ENCODE measurements at regions not wholly inside any gene's neighbourhood (a gene's known extent, or its start where the extent isn't known, plus 50 kb on each side); places are given as distances from the start of the nearest gene placed in this dataset.

DNA sequence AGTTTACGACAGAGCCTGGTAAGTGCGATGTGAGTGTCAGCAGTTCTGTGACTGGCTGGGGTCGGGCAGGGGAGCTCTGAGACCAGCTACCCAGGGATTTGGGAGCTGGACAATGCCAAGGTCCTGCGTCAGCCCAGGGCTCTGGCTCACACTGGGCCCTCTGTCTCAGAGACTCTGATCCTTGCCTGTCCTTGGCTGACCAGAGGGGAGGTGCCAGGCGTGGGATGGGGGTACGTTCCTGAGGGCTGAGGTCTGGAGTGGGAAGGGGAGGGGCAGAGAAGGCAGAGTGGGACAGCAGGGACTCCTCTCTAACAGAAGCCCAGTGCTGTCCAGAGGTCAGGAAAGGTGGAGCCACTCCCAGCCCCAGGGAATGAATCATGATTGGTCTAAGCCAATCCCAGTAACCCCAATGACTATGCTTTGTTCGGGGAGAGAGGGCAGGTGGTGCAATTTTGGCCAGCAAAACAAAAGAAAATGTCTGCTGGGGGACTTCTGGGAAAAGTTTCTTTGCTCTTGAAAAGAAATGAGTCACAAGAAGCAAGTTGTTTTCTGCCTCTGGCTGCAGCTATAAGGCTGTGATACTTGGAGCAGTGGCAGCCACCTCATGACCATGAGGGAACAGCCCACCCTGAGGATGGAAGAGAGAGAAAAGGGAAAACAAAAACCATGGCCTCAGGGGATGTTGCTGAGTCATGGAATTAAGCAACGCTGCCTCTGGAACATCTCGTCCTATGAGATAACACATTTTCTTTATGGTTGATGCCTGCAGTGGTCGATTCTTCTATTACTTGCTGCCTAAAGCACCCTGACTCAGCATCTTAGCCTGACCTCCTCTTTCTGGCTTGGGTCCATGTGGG, 108.3 kb downstream of the CHST1 start:
- in situ Hi-C loops (cut with MboI; ENCODE audit: low sequenced_read_pairs): no loop called here

DNA sequence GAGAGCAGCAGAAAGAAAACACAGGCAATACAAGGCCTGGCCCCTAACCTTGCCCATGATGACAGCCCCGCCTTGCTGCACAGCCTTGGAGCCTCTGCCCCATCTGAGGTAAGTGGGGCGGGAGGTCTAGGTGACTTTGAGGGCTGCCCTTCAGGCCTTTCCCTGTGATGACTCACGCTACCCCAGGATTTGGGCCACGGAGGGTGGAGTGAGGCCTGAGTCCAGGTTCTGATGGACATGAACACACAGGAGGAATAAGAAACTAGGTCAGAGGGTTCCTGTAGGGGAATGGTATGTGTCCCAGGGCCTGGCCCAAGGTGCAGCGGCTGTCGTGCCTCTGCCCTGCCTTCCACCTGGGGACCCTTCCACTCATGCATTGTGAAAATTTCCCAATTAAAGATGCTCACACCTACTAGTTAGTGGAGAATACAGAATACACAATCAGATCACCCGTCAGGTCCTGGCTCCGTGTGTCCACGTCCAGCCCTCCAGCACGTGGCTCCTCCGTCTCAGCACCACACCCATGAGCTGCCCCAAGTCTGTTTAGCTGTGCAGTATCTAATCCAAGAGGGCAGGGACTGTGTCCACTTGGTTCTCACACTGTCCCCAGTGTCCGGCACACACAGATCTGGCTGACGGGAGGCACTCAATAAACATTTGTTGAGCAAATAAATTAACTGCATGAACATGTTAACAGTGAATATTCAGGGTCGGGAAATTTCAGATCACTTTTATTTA, 111.0 kb downstream of the CHST1 start:
- in situ Hi-C loops (cut with MboI; ENCODE audit: low sequenced_read_pairs): no loop called here

DNA sequence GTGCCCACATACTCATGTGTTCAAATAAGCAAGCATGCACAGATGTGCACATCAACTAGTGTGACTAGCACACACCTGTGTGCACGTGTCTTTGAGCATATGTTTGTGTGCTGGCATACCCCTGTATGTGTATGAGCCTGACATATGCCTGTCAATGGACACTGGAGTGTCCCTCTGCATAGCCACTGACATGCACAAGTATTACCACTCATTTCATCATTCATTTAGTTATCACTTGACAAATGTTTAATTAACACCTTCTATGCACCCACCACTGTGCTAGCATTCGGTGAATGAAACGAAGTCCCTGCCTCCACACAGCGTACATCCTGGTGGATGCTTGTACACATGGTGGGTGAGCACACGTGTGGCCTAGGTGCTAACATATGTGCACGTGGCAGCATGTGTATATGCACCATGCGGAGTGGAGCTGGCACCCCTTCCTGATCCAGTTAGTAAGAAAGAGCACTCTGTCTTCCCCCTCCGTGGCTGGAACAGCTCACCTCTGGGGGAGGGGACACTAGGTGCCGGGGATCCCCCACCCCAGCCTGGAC, 112.0 kb downstream of the CHST1 start:
- in situ Hi-C loops (cut with MboI; ENCODE audit: low sequenced_read_pairs): no loop called here

DNA sequence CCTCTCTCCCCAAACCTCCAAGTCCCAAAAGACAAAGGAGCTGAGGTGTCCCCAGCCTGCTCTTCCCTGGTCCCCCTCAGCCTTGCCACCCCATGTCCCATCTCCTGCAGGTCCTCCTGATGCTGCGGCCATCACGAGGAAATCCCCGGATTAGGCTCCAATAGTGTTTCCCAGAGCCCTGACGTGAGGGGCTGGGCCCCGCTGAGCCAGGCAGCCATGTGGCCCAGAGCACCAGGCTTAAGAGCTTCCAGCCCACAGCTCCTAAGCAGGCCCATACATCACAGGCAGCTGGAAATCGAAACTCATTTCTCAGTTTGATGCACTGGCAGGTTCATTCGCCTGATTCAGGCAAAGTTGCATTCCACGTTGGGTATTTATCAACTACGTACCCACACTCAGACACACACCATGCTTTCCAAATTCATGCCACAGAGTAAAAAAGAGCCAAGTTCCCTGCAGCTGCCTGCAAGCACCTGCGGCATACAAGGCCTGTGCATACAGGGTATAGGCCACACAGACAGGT, 114.2 kb downstream of the CHST1 start:
- in situ Hi-C loops (cut with MboI; ENCODE audit: low sequenced_read_pairs): no loop called here

DNA sequence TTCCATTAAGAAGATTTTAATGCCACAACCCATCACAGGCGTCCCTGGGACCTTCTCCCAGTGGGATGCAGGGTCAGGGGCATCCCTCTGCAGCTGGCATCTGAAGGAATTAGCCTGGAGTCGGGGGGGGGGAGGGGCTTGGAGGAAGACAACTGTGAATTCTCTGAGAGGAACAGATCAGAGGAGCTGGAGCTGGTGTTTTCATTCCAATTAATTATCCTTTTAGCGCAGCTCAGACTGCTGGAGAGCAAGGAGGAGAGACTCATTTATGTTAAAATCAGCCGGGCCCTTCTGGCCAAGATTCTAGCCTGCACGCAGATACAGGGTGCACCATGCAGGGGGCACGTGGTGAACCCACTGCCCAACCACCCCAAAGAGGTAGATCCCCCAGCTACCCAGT, 116.2 kb downstream of the CHST1 start:
- in situ Hi-C loops (cut with MboI; ENCODE audit: low sequenced_read_pairs): no loop called here

DNA sequence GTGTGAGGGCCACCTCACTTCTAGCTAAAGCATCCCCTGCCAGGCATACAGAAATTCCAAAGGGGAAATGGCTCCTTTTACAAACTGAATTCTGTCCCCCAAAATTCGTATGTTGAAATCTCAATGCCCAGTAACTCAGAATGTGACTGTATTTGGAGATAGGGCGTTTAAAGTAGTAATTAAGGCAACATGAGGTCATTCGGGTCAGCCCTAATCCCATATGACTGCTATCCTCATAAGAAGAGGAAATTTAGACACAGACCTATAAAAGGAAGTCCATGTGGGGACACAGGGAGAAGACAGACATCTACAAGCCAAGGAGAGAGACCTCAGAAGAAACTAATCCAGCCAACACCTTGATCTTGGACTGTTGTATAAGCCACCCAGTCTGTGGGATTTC, 119.1 kb downstream of the CHST1 start:
- in situ Hi-C loops (cut with MboI; ENCODE audit: low sequenced_read_pairs): no loop called here

DNA sequence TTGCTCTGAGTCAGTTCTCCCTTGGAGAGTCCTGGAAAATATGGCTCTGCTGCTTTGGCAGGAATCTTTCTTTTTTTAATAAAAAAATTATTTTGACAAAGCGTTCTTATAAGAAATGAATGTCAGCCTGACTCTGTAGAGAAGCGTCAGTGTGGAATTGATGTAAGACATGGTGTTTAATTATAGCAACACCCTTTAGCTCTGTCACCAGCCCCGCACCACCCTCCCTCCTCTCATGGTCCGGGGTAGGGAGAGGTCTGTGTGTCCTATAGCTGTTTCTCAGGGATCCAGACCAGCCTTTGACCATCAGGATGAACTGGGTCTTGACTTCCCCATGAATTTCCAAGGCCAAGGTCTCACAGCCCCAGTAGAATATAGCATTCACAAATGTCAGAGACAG, 120.6 kb downstream of the CHST1 start:
- in situ Hi-C loops (cut with MboI; ENCODE audit: low sequenced_read_pairs): no loop called here

DNA sequence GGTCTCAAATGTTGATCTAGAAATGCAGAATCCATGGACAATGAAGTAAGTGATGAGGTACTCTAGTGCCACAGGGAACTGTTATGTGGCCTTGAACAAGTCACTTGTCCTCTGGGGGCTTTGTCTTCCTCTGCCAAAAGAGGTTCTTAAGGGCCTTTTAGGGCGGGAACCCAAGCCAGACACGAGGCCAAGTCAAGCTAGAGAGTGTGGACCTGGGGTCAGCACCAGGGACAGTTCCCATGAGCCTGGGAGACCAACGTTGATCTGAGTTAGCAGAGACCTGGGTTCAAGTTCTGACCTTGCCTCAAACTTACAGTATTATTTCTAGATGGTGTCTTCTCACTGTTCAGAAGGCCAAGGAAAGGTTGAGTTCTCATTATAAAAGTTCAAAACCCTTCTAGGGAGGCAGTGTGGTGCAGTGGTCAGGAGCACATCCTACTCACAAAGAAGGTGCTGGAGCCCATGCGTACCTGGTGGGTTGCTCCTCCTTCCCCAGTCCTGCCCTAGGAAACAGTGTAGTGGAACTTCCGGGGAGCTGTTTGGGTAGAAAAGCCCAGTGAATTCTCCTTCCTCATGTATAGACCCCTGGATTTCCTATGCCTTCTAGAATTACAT, 121.5 kb downstream of the CHST1 start:
- in situ Hi-C loops (cut with MboI; ENCODE audit: low sequenced_read_pairs): no loop called here

DNA sequence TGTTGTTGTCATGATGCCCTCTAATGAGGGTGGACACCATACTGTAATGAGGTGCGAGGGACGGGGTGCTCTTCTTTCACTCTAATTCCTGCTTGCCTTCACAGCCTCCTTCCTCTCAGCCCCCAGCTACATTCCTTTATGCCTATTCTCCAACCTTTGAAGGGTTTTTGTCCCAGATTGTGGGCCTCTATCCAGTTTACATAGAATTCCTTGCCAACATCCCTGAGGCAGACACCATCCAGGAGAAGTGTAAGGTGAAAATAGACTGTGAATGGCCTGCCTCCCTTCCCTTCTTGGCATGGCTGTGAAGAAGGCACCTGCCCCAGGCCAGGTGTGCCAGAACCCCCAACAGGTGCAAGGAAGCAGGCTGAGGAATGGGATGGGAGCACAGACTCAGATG, 122.3 kb downstream of the CHST1 start:
- in situ Hi-C loops (cut with MboI; ENCODE audit: low sequenced_read_pairs): no loop called here

DNA sequence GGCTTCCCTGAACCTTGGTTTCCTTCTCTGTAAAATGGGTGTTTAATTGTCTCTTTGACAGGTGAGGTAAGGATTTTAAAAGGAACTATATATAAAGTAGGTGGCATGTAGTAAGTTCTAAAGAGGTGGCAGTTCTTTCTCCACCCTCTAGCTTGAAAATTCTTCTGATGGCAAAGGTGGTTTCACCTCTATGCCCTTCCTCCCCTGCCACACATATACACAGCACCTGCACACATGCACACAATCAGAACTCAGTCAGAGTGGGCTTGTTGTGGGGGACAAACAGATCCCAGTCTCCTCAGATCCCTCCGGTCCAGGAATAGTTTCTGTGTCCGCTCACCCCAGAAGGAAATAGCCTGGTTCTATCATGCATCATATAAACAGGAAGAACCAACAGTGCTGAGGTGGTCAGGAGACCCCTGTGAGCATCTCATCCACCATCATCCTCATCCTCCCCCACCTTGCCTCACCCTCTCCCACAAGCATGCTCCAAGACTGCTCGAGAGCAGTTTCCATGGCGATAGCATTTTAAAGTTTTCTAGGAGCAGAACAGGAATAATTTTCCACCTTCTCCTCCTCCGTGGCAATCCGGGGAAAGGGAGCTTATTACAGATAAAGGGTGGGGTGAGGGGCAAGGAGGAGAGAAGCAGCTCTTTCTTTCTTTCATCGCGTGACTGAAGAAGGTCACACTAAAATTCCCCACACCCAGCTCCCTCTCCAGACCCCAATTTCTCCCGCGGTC, 123.6 kb downstream of the CHST1 start:
- in situ Hi-C loops (cut with MboI; ENCODE audit: low sequenced_read_pairs): no loop called here

DNA sequence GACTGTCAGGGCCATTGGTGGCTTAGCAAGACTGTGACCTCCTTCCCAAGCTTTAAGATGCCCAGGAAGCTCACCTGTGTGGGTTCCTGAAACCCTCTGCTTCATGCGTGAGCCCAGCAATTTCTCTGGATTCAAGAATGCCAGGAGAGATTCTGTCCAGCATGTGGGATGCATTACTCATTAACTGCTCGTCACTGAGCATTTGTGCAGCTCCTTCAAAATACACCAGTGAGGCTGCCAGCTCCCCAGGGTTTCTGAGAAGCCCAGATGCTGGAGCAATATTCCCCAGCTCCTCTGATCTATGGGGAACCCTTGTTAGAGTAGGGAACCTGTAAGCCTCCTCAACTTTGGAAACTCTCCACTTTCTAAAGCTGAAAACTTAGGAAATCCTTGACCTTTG, 126.5 kb downstream of the CHST1 start:
- in situ Hi-C loops (cut with MboI; ENCODE audit: low sequenced_read_pairs): no loop called here

DNA sequence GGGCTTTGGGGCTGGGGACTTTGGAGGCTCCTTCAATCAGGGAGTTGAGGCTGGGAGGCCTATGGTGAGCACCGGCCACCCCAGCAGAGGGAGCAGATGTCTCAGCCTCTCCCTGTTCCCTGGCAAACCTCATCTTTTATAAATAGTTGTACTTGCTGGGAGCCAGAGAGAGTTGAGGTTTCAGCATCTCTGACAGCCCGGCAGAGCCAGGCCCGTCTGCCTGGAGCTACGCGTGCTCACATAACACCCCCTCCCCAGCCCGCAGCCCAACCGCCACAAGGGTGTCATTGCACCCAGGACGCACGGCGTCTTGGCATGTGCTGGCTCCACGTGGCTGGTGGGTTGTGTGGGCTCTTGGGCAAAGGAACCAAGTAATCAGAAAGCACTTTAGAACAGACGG, 127.1 kb downstream of the CHST1 start:
- in situ Hi-C loops (cut with MboI; ENCODE audit: low sequenced_read_pairs): no loop called here

DNA sequence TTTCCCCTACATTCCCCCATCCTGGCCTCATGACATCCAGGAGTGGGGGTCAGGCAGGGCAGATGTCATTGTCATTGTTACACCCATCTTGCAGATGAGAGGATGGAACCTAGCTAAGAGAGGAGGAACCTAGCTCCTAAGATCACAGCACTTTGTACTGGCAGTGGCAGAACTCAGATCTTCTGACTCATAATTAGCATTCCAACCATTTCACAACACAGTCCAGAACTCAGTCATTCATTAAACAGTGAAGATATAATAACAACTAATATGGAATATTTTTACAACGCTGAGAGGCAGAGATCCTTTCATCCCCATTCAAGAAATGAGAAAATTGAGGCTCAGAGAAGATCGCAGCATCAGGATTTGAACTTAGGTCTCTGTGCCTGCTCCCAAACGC, 127.8 kb downstream of the CHST1 start:
- in situ Hi-C loops (cut with MboI; ENCODE audit: low sequenced_read_pairs): no loop called here

DNA sequence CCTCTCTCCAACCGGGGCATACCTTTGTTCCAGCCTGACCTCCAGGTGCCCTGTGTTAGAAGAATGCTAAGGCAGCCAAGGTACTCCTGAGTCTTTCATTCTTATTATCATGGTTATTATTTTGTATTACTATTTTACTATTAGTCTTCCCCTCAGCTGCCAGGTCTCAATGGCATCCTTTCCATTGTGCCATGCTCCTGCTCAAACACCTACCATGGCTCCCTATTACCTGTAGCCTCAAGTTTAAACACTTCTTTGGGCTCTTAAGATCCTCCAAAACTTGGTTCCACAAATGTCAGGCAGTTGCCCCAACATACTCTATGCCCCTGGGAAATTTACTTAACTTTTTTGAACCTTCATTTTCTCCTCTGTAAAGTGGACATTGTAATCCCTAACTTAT, 130.4 kb downstream of the CHST1 start:
- in situ Hi-C loops (cut with MboI; ENCODE audit: low sequenced_read_pairs): no loop called here

DNA sequence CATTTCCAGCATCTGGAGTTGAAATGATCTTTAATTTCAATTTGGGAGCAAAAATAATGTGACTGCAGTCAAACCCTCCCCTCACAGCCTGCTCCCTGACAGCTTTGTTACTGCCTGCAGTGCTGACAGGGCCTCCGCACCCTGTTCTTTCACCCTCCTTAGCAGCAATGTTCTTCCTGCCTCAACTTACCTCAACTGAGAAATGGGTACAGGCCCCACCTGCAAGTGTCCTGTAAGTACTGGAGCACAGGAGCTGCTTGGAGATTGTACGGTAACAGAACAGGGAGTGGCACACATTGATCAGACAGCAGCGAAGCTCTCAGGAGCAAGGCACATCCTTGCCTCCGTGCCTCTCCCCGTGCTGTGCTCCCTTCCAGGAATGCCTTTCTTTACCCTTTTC, 131.3 kb downstream of the CHST1 start:
- in situ Hi-C loops (cut with MboI; ENCODE audit: low sequenced_read_pairs): no loop called here

DNA sequence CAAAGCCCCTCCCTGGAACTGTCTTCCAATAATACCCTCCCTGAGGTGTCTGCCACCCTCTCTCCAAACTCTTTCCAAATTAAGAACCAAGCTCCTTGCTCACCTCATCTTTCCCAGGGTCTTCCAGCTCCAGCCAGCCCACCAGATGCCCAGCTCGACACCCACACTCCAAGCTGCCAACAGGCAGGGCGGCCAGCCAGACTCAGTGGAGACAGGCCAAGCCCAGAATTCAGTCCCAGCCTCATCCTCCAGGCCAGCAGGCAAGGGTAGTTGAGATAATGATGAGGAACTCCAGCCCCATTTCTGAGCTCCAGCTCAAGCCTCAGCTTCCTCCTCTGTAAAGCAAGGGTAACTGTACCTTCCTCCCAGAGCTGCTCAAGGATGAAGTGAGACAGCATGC, 132.9 kb downstream of the CHST1 start:
- in situ Hi-C loops (cut with MboI; ENCODE audit: low sequenced_read_pairs): no loop called here

DNA sequence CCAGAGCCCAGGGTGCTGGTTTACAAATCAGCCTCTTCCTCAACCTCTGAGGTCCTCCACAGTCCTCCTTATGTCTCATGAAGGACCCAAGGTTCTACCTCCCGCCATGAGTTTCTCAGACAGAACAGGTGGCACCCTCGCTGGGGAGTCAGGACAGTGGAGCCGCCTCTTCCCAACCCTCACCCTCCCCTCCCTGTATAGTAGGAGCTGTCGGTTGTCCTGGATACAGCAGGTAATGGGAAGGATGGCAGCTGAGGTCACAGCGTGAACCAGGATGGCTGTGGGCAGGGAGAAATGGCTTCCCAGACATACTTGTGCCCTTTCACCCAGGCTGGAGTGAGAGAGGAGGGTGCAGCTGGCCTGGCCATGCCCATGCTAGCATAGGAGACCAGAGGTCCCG, 134.6 kb downstream of the CHST1 start:
- in situ Hi-C loops (cut with MboI; ENCODE audit: low sequenced_read_pairs): no loop called here

DNA sequence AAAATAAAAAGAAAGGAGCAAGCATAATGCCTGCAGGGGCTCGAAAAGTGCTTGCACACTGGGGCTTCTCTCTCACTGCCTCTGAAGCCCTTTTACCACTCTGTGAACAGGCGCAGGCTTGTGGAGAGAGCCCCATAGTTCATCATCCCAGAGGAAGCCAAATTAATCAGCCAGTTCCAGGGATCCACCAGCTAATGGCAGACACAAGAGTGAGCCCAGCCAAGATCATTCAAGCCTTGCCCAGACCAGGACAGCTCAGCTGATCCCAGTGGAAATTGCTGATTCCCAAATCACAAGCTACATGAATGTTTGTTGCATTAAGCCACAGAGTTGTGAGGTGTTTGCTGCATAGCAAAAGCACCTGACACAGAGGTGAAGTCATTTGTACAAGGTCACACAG, 135.3 kb downstream of the CHST1 start:
- in situ Hi-C loops (cut with MboI; ENCODE audit: low sequenced_read_pairs): no loop called here

DNA sequence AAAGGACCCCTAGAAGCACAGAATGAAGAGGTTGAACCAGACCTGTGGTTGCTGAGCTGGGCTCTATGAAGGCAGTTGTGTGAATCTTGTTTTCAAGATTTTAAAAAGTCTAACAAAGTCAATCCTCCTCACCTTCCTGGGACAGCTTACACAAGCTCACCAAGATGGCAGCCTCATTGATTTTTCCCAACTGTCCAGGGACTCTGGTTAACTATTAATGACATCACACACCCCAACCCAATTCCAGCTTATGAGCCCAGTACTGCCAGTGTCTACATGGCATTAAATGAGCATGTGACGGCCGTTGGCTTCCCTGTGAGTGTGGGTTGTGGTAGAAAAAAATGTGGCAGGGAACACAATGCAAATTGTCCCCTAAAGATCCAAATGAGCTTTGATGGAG, 137.0 kb downstream of the CHST1 start:
- in situ Hi-C loops (cut with MboI; ENCODE audit: low sequenced_read_pairs): no loop called here

DNA sequence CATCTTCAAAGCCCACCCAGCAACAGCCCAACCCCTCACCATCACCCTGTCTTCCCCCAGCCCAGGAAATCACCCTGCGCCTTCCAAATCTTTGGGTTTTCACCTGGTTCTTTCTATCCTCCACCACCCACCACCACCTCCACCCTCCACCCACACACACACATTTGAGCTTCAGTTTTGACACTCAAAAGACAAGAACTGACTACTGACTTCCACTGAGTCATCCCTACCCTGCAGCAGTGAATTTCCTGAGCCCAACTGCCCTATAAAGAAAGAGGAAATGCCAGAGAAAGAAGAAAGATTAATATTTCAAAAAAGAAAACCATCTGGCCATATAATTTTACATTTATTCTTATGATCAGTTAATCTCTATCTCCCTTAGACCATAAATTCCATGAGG, 137.5 kb downstream of the CHST1 start:
- in situ Hi-C loops (cut with MboI; ENCODE audit: low sequenced_read_pairs): no loop called here

DNA sequence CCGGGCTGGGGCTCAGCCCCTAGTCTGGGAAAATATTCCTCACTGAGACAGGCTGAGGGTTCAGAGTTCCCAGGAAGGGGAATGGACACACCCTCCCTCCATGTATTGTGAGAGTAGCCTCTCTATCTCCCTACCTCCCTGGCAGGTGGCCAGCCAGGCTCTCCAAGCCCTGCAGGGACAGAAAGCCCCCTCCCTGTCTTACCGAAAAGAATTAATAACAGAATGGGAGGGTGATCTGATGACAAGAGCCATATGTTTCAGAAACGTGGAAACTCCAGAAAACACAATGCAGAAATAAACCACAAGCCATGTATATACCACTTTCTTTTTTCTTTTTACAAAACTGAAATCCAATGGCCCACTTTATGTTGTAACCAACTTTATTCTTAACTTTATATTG, 140.0 kb downstream of the CHST1 start:
- in situ Hi-C loops (cut with MboI; ENCODE audit: low sequenced_read_pairs): no loop called here

All from HL-60/S4 treated with phorbol 12-myristate 13-acetate at 8.2 ng/mL for 4 days and 3 days (cell line).